ENCODE measurements at regions not wholly inside any gene's neighbourhood (a gene's known extent, or its start where the extent isn't known, plus 50 kb on each side); places are given as distances from the start of the nearest gene placed in this dataset.

DNA sequence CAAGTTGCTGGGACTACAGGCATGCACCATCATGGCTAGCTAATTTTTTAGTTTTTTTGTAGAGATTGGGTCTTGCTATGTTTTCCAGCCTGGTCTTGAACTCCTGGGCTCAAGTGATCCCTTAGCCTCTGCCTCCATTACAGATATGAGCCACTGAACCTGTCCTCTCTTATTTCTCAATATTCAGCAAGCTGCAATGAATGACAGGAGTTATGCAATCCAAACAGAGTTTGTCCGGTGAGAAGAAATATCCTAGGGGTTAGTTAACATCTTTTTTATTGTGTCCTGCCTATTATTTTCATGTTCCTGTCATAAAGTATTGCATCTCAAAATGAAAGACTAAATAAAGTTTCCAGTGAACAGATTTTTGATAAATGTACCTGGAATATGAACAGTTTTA lies 1161.4 kb downstream of the OTOL1 start:
- TF ChIP-seq FOXM1 (IDR thresholded peaks at IDR 0.05; ENCODE audit: borderline replicate concordance, low read depth) (no peak), EP300 (IDR thresholded peaks at IDR 0.05; ENCODE audit: borderline replicate concordance) (no peak), RAD21 (IDR thresholded peaks at IDR 0.05; ENCODE audit: low read depth) (no peak), TAF1 (IDR thresholded peaks at IDR 0.05; ENCODE audit: low read depth) (no peak), ZBTB7A (IDR thresholded peaks at IDR 0.05; ENCODE audit: low read depth) (no peak), TEAD4 (IDR thresholded peaks at IDR 0.05) (no peak), YY1 (IDR thresholded peaks at IDR 0.05; ENCODE audit: low read depth) (no peak)
- TF ChIP-seq, protein P1, sequence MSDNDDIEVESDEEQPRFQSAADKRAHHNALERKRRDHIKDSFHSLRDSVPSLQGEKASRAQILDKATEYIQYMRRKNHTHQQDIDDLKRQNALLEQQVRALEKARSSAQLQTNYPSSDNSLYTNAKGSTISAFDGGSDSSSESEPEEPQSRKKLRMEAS (IDR thresholded peaks at IDR 0.05), result no peak
- TF ChIP-seq, protein P2, sequence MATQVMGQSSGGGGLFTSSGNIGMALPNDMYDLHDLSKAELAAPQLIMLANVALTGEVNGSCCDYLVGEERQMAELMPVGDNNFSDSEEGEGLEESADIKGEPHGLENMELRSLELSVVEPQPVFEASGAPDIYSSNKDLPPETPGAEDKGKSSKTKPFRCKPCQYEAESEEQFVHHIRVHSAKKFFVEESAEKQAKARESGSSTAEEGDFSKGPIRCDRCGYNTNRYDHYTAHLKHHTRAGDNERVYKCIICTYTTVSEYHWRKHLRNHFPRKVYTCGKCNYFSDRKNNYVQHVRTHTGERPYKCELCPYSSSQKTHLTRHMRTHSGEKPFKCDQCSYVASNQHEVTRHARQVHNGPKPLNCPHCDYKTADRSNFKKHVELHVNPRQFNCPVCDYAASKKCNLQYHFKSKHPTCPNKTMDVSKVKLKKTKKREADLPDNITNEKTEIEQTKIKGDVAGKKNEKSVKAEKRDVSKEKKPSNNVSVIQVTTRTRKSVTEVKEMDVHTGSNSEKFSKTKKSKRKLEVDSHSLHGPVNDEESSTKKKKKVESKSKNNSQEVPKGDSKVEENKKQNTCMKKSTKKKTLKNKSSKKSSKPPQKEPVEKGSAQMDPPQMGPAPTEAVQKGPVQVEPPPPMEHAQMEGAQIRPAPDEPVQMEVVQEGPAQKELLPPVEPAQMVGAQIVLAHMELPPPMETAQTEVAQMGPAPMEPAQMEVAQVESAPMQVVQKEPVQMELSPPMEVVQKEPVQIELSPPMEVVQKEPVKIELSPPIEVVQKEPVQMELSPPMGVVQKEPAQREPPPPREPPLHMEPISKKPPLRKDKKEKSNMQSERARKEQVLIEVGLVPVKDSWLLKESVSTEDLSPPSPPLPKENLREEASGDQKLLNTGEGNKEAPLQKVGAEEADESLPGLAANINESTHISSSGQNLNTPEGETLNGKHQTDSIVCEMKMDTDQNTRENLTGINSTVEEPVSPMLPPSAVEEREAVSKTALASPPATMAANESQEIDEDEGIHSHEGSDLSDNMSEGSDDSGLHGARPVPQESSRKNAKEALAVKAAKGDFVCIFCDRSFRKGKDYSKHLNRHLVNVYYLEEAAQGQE (IDR thresholded peaks at IDR 0.05; ENCODE audit: low read depth), result no peak
